GM21360 (cell line): ENCODE measurements at regions not wholly inside any gene's neighbourhood (a gene's known extent, or its start where the extent isn't known, plus 50 kb on each side); places are given as distances from the start of the nearest gene placed in this dataset.
"Not testable (repeated sequence)": the region's sequence is repeated elsewhere in the genome, so short reads cannot be mapped to it uniquely, and the experiment has no call there.

Experiments used
- ATAC-seq: cut with Tn5 transposase; IDR thresholded peaks from one replicate; pipeline ENCODE4 v1.9.1; 2021; ENCODE audit warnings: mild to moderate bottlenecking, moderate library complexity; ENCODE audit not compliant: unreplicated experiment

GRCh38 chr5:13115476-13115875 is 829.0 kb downstream of the DNAH5 start:
- ATAC-seq: no peak

- ATAC-seq: no peak
Measured at GRCh38 chr5:13108265-13108664, 836.2 kb downstream of the DNAH5 start.

- no peak for ATAC-seq
Measured at GRCh38 chr5:13107537-13107936, 837.0 kb downstream of the DNAH5 start.

GRCh38 chr5:13081116-13081515 is 863.4 kb downstream of the DNAH5 start:
- ATAC-seq: no peak

GRCh38 chr5:13072936-13073335 is 871.6 kb downstream of the DNAH5 start:
- not testable (repeated sequence) for ATAC-seq

GRCh38 chr5:13063088-13063487 is 881.4 kb downstream of the DNAH5 start:
- no peak for ATAC-seq

GRCh38 chr5:13045897-13046551 is 898.5 kb downstream of the DNAH5 start:
- ATAC-seq: no peak

- ATAC-seq: no peak
Measured at GRCh38 chr5:13034061-13034460, 910.4 kb downstream of the DNAH5 start.

GRCh38 chr5:13029211-13029610 is 915.3 kb downstream of the DNAH5 start:
- ATAC-seq: no peak

GRCh38 chr5:13027874-13028273 is 916.6 kb downstream of the DNAH5 start:
- no peak for ATAC-seq

GRCh38 chr5:13019729-13020128 is 924.8 kb downstream of the DNAH5 start:
- no peak for ATAC-seq

GRCh38 chr5:13003457-13003856 is 941.0 kb downstream of the DNAH5 start:
- no peak for ATAC-seq

- ATAC-seq: no peak
Measured at GRCh38 chr5:12999667-13000066, 944.8 kb downstream of the DNAH5 start.

GRCh38 chr5:12985142-12985541 is 959.3 kb downstream of the DNAH5 start:
- ATAC-seq: no peak

GRCh38 chr5:12974856-12975255 is 969.6 kb downstream of the DNAH5 start:
- ATAC-seq: no peak

- ATAC-seq: no peak
Measured at GRCh38 chr5:12965804-12966203, 978.7 kb downstream of the DNAH5 start.

GRCh38 chr5:12959713-12960112 is 984.8 kb downstream of the DNAH5 start:
- no peak for ATAC-seq

GRCh38 chr5:12952409-12952808 is 992.1 kb downstream of the DNAH5 start:
- ATAC-seq: no peak

- no peak for ATAC-seq
Measured at GRCh38 chr5:12951846-12952245, 992.6 kb downstream of the DNAH5 start.

- ATAC-seq: no peak
Measured at GRCh38 chr5:12947379-12947778, 997.1 kb downstream of the DNAH5 start.

- ATAC-seq: not testable (repeated sequence)
Measured at GRCh38 chr5:12945477-12945876, 999.0 kb downstream of the DNAH5 start.

GRCh38 chr5:12936221-12936620 is 1008.3 kb downstream of the DNAH5 start:
- ATAC-seq: no peak

- no peak for ATAC-seq
Measured at GRCh38 chr5:12934722-12935121, 1009.8 kb downstream of the DNAH5 start.
